ENCODE measurements at regions not wholly inside any gene's neighbourhood (a gene's known extent, or its start where the extent isn't known, plus 50 kb on each side); places are given as distances from the start of the nearest gene placed in this dataset.
"Not testable (repeated sequence)": the region's sequence is repeated elsewhere in the genome, so short reads cannot be mapped to it uniquely, and the experiment has no call there.

DNA sequence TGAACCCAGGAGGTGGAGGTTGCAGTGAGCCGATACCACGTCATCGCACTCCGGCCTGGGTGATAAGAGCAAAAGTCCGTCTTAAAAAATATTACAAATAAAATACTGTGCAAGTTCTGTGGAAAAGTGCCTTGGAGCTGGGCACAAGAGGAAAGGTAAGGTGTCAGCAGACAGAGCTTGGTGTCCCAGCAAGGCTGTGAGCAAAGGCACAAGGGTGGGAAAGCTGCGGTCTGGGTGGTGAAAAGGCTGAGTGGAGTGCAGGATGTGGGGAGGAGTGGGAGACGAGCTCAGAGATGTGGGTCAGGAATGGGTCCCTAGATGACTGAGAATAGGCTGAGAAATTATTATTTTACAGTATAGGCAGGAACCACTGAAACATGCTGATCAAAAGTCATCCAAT lies 150.6 kb downstream of the RHOU start:
- DNase-seq (ENCODE audit: low spot score): no peak
- WGBS: 98% methylated on average over 7 of the region's 7 CpGs
- H3K36me3 ChIP-seq: no peaks in the 10 kb centered on the region

DNA sequence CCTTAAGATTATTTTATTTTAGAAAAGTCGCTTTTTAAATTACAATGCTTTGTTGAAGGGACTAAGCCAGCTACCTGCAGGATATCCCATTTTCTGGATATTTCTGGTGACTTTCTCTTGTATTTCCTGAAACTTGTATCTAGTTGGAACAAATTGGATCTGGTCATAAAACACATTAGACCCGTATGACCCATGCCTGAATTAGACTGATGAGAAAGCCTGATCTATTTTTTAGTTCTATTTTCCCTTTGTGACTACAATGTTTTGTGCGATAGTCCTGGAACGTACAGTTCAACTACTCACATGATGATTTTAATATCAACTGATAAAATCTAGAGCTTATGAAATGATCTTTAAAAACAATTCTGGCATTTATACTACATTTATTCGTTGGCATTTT lies 151.8 kb downstream of the RHOU start:
- WGBS: 47% methylated on average over 5 of the region's 5 CpGs

More for the DNA sequence above, 150.6 kb downstream of the RHOU start:
- Histone ChIP-seq H3K27ac (no peak overlapping the region), H3K9me3 (no peaks in the 10 kb centered on the region), H3K27me3 (replicated peaks; ENCODE audit: insufficient read depth) (no peaks in the 10 kb centered on the region), H3K4me3 (no peak overlapping the region), H3K4me1 (replicated peaks) (no peaks in the 10 kb centered on the region)
- TF ChIP-seq, protein P1, sequence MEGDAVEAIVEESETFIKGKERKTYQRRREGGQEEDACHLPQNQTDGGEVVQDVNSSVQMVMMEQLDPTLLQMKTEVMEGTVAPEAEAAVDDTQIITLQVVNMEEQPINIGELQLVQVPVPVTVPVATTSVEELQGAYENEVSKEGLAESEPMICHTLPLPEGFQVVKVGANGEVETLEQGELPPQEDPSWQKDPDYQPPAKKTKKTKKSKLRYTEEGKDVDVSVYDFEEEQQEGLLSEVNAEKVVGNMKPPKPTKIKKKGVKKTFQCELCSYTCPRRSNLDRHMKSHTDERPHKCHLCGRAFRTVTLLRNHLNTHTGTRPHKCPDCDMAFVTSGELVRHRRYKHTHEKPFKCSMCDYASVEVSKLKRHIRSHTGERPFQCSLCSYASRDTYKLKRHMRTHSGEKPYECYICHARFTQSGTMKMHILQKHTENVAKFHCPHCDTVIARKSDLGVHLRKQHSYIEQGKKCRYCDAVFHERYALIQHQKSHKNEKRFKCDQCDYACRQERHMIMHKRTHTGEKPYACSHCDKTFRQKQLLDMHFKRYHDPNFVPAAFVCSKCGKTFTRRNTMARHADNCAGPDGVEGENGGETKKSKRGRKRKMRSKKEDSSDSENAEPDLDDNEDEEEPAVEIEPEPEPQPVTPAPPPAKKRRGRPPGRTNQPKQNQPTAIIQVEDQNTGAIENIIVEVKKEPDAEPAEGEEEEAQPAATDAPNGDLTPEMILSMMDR (IDR thresholded peaks at IDR 0.05): no peak
- TF ChIP-seq POLR2A (IDR thresholded peaks at IDR 0.05) (no peak), POLR2AphosphoS5 (IDR thresholded peaks at IDR 0.05) (no peak)
- intact Hi-C loops (cut with DNase I): no loop called here

DNA sequence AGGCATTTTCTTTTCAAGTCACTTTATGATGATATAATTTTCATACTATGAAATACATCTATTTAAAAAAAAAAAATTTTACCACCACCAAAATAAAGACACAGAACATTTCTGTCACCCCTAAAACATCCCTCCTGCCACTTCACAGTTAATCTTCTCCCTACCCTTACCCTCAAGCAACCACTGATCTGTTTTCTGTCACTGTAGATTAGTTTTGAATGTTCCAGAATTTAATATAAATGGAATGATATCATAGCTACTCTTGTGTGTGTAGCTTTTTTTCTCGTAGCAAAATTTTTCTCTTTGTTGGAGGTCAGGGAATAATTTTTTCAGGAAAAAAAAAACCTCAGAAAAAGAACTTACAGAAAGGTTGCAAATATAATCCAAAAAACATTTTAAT lies 152.7 kb downstream of the RHOU start:
- TF ChIP-seq POLR2AphosphoS5 (IDR thresholded peaks at IDR 0.05) (no peak), POLR2A (IDR thresholded peaks at IDR 0.05) (no peak)
- TF ChIP-seq, protein P1 (IDR thresholded peaks at IDR 0.05): no peak
- Histone ChIP-seq H3K27ac (no peak overlapping the region), H3K36me3 (no peaks in the 10 kb centered on the region), H3K27me3 (replicated peaks; ENCODE audit: insufficient read depth) (no peaks in the 10 kb centered on the region), H3K4me3 (no peak overlapping the region), H3K9me3 (no peaks in the 10 kb centered on the region), H3K4me1 (replicated peaks) (no peaks in the 10 kb centered on the region)
- DNase-seq (ENCODE audit: low spot score): no peak
- WGBS: 84% methylated on average over 1 of the region's 1 CpG
- intact Hi-C loops (cut with DNase I): no loop called here

More for the DNA sequence above, 151.8 kb downstream of the RHOU start:
- H3K4me1 ChIP-seq (replicated peaks): no peaks in the 10 kb centered on the region
- intact Hi-C loops (cut with DNase I): no loop called here
- no peaks in the 10 kb centered on the region for H3K27me3 ChIP-seq (replicated peaks; ENCODE audit: insufficient read depth)
- no peak for DNase-seq (ENCODE audit: low spot score)
- no peak overlapping the region for H3K4me3 ChIP-seq
- no peak overlapping the region for H3K27ac ChIP-seq
- H3K36me3 ChIP-seq: no peaks in the 10 kb centered on the region
- H3K9me3 ChIP-seq: no peaks in the 10 kb centered on the region
- TF ChIP-seq POLR2A (IDR thresholded peaks at IDR 0.05): no peak
- TF ChIP-seq, protein P1 (IDR thresholded peaks at IDR 0.05): no peak

DNA sequence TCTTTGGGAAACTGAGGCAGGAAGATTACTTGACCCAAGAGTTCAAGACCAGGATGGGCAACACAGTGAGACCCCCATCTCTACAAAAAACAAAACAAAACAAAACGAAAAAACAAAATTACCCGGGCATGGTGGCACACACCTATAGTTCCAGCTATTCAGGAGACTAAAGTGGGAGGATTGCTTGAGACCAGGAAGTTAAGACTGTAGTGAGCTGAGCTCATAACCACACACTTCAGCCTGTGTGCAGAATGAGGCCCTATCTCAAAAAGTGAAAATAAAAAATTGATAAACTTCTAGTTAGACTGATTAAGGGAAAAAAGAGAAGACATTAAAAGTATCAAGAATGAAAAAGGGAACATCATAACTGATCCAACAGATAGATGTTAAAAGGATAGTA lies 154.0 kb downstream of the RHOU start:
- intact Hi-C loops (cut with DNase I): no loop called here
- Histone ChIP-seq H3K4me1 (replicated peaks) (no peaks in the 10 kb centered on the region), H3K36me3 (no peaks in the 10 kb centered on the region), H3K4me3 (no peak overlapping the region), H3K27ac (no peak overlapping the region), H3K27me3 (replicated peaks; ENCODE audit: insufficient read depth) (no peaks in the 10 kb centered on the region), H3K9me3 (no peaks in the 10 kb centered on the region)
- WGBS: 88% methylated on average over 2 of the region's 2 CpGs
- no peak for DNase-seq (ENCODE audit: low spot score)
- TF ChIP-seq, protein P1 (IDR thresholded peaks at IDR 0.05): no peak
- TF ChIP-seq POLR2A (IDR thresholded peaks at IDR 0.05) (no peak), POLR2AphosphoS5 (IDR thresholded peaks at IDR 0.05) (no peak)

GRCh38 chr1:228891272-228892034 lies 156.2 kb downstream of the RHOU start:
- Histone ChIP-seq H3K27ac (no peak overlapping the region), H3K27me3 (replicated peaks; ENCODE audit: insufficient read depth) (no peaks in the 10 kb centered on the region), H3K36me3 (no peaks in the 10 kb centered on the region), H3K4me1 (replicated peaks) (no peaks in the 10 kb centered on the region), H3K9me3 (no peaks in the 10 kb centered on the region), H3K4me3 (no peak overlapping the region)
- no peak for TF ChIP-seq POLR2A (IDR thresholded peaks at IDR 0.05)
- TF ChIP-seq, protein P1 (IDR thresholded peaks at IDR 0.05): no peak
- TF ChIP-seq POLR2AphosphoS5 (IDR thresholded peaks at IDR 0.05): no peak
- DNase-seq (ENCODE audit: low spot score): no peak
- 77% methylated on average over 16 of the region's 16 CpGs for WGBS
- intact Hi-C loops (cut with DNase I): no loop called here

- H3K27me3 ChIP-seq (replicated peaks; ENCODE audit: insufficient read depth); H3K4me1 ChIP-seq (replicated peaks); H3K4me3 ChIP-seq; H3K36me3 ChIP-seq; H3K9me3 ChIP-seq; H3K27ac ChIP-seq; intact Hi-C loops (cut with DNase I); DNase-seq (ENCODE audit: low spot score): not testable (repeated sequence)
- 92% methylated on average over 2 of the region's 4 CpGs for WGBS
These were observed 156.9 kb downstream of the RHOU start for GRCh38 chr1:228892200-228892599.

Data from prostate gland (tissue), 2 donors.